ENCODE measurements at regions not wholly inside any gene's neighbourhood (a gene's known extent, or its start where the extent isn't known, plus 50 kb on each side); places are given as distances from the start of the nearest gene placed in this dataset.

- Histone ChIP-seq H3F3A (ENCODE audit: insufficient read depth, low read length) (no peaks in the 10 kb centered on the region), H3K4me2 (ENCODE audit: low read length) (no peak overlapping the region), H3K9me2 (ENCODE audit: low read depth, low read length) (no peaks in the 10 kb centered on the region), H3K9ac (ENCODE audit: low read length) (no peak overlapping the region), H2AFZ (ENCODE audit: low read length) (no peak overlapping the region), H3K27ac (ENCODE audit: low read depth, low read length, poor library complexity, severe bottlenecking) (no peak overlapping the region), H3K4me3 (ENCODE audit: low read depth, low read length, poor library complexity, severe bottlenecking) (no peak overlapping the region), H3K9me3 (ENCODE audit: low read length) (no peaks in the 10 kb centered on the region), H4K20me1 (ENCODE audit: insufficient read depth, low read length) (no peaks in the 10 kb centered on the region), H3K36me3 (ENCODE audit: insufficient read depth, low read length) (no peaks in the 10 kb centered on the region), H3K79me2 (ENCODE audit: insufficient read depth, low read length) (no peaks in the 10 kb centered on the region), H3K27me3 (ENCODE audit: insufficient read depth, low read length) (no peaks in the 10 kb centered on the region), H3K4me1 (ENCODE audit: insufficient read depth, low read length, severe bottlenecking) (no peaks in the 10 kb centered on the region)
- TF ChIP-seq CTCF (IDR thresholded peaks at IDR 0.05; ENCODE audit: low read length) (no peak), EZH2 (IDR thresholded peaks at IDR 0.05; ENCODE audit: borderline replicate concordance, low read length) (no peak)
Observed at GRCh38 chr10:108562105-108562504, 1361.2 kb downstream of the XPNPEP1 start.

- Histone ChIP-seq H3F3A (ENCODE audit: insufficient read depth, low read length) (no peaks in the 10 kb centered on the region), H3K9ac (ENCODE audit: low read length) (no peak overlapping the region), H3K79me2 (ENCODE audit: insufficient read depth, low read length) (no peaks in the 10 kb centered on the region), H2AFZ (ENCODE audit: low read length) (no peak overlapping the region), H3K4me3 (ENCODE audit: low read depth, low read length, poor library complexity, severe bottlenecking) (no peak overlapping the region), H3K36me3 (ENCODE audit: insufficient read depth, low read length) (no peaks in the 10 kb centered on the region), H3K27me3 (ENCODE audit: insufficient read depth, low read length) (no peaks in the 10 kb centered on the region), H3K27ac (ENCODE audit: low read depth, low read length, poor library complexity, severe bottlenecking) (no peak overlapping the region), H4K20me1 (ENCODE audit: insufficient read depth, low read length) (no peaks in the 10 kb centered on the region), H3K9me3 (ENCODE audit: low read length) (no peaks in the 10 kb centered on the region), H3K9me2 (ENCODE audit: low read depth, low read length) (no peaks in the 10 kb centered on the region), H3K4me1 (ENCODE audit: insufficient read depth, low read length, severe bottlenecking) (no peaks in the 10 kb centered on the region), H3K4me2 (ENCODE audit: low read length) (no peak overlapping the region)
- TF ChIP-seq CTCF (IDR thresholded peaks at IDR 0.05; ENCODE audit: low read length): no peak
- no peak for TF ChIP-seq EZH2 (IDR thresholded peaks at IDR 0.05; ENCODE audit: borderline replicate concordance, low read length)
Observed at GRCh38 chr10:108561649-108562048, 1361.7 kb downstream of the XPNPEP1 start.

GRCh38 chr10:108560488-108560887 is 1362.8 kb downstream of the XPNPEP1 start:
- H3K4me2 ChIP-seq (ENCODE audit: low read length): no peak overlapping the region
- H3F3A ChIP-seq (ENCODE audit: insufficient read depth, low read length): no peaks in the 10 kb centered on the region
- H3K9me3 ChIP-seq (ENCODE audit: low read length): no peaks in the 10 kb centered on the region
- no peak overlapping the region for H3K4me3 ChIP-seq (ENCODE audit: low read depth, low read length, poor library complexity, severe bottlenecking)
- no peaks in the 10 kb centered on the region for H3K27me3 ChIP-seq (ENCODE audit: insufficient read depth, low read length)
- H3K27ac ChIP-seq (ENCODE audit: low read depth, low read length, poor library complexity, severe bottlenecking): no peak overlapping the region
- H4K20me1 ChIP-seq (ENCODE audit: insufficient read depth, low read length): no peaks in the 10 kb centered on the region
- H3K4me1 ChIP-seq (ENCODE audit: insufficient read depth, low read length, severe bottlenecking): no peaks in the 10 kb centered on the region
- H3K79me2 ChIP-seq (ENCODE audit: insufficient read depth, low read length): no peaks in the 10 kb centered on the region
- H3K36me3 ChIP-seq (ENCODE audit: insufficient read depth, low read length): no peaks in the 10 kb centered on the region
- H3K9me2 ChIP-seq (ENCODE audit: low read depth, low read length): no peaks in the 10 kb centered on the region
- TF ChIP-seq CTCF (IDR thresholded peaks at IDR 0.05; ENCODE audit: low read length): no peak
- no peak for TF ChIP-seq EZH2 (IDR thresholded peaks at IDR 0.05; ENCODE audit: borderline replicate concordance, low read length)
- no peak overlapping the region for H2AFZ ChIP-seq (ENCODE audit: low read length)
- H3K9ac ChIP-seq (ENCODE audit: low read length): no peak overlapping the region

All from OCI-LY1 (cell line).